Thoracic aorta (tissue), 2 donors: ENCODE measurements at regions not wholly inside any gene's neighbourhood (a gene's known extent, or its start where the extent isn't known, plus 50 kb on each side); places are given as distances from the start of the nearest gene placed in this dataset.

Experiments
- ATAC-seq: fragments of 150-250 bp; one replicate; pipeline ENCODE4 v1.8.0; 2017; ENCODE audit warnings: low read depth; ENCODE audit not compliant: insufficient number of reproducible peaks, low FRiP score
- DNase-seq: peaks from one replicate; pipeline ENCODE4 v3.0.0-alpha.2; 2020; ENCODE audit warnings: low spot score
- H3K27ac ChIP-seq, 2 donors: fragments of 200-600 bp; sonication (generic); 1 replicate in 1 of 2; 2 replicates in 1 of 2; pipeline ENCODE4 v1.5.1; 2016; ENCODE audit warnings: mild to moderate bottlenecking in 2 of 2, moderate library complexity in 2 of 2
- H3K27me3 ChIP-seq: fragments of 200-600 bp; sonication (generic); replicated peaks from 2 replicates; pipeline ENCODE4 v1.6.0; 2016; ENCODE audit warnings: mild to moderate bottlenecking; ENCODE audit not compliant: insufficient read depth
- H3K36me3 ChIP-seq: fragments of 200-600 bp; sonication (generic); one replicate; pipeline ENCODE4 v1.5.1; 2016
- H3K4me1 ChIP-seq, 2 donors: fragments of 200-600 bp; sonication (generic); 1 replicate in 1 of 2; 2 replicates in 1 of 2; pipeline versions ENCODE4 v1.5.1 to v1.6.0; 2016; ENCODE audit warnings: low read depth in 2 of 2, mild to moderate bottlenecking in 1 of 2; ENCODE audit not compliant: control insufficient read depth in 1 of 2
- H3K4me3 ChIP-seq: fragments of 200-600 bp; sonication (generic); 2 replicates; pipeline ENCODE4 v1.5.1; 2016; ENCODE audit warnings: mild to moderate bottlenecking
- H3K9me3 ChIP-seq: fragments of 200-600 bp; sonication (generic); 2 replicates; pipeline ENCODE4 v1.5.1; 2016
- TF ChIP-seq, protein P1 (sequence below): fragments of 200-600 bp; sonication (generic); IDR thresholded peaks from one replicate; pipeline ENCODE4 v1.5.1; 2019; ENCODE audit warnings: antibody characterized with exemption

DNA sequence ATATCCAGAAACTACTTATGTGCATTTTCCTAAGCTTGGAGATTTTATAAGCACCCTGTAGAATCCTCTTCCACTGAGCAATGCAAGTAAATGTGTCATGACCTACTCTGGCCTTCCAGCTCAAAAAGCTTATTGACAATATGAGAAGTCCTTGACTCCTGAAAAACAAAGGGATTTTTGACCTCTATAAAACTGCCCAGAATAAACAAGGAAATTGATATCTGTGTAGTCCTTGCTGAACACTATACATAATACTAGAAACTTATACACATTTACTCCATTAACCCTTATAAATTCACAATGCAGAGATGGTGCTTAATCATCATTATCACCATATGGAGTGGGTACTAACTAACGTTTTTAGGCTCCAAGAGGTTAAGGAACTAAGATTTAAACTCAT lies 197.4 kb upstream of the KRR1 start:
- Histone ChIP-seq H3K27me3 (no peaks in the 10 kb centered on the region), H3K9me3 (no peaks in the 10 kb centered on the region), H3K36me3 (no peaks in the 10 kb centered on the region), H3K4me3 (no peak overlapping the region), H3K4me1 (peaks cover 2 to 30% of the 10 kb centered on the region in 2 donors), H3K27ac (no peak overlapping the region)
- TF ChIP-seq, protein P1, sequence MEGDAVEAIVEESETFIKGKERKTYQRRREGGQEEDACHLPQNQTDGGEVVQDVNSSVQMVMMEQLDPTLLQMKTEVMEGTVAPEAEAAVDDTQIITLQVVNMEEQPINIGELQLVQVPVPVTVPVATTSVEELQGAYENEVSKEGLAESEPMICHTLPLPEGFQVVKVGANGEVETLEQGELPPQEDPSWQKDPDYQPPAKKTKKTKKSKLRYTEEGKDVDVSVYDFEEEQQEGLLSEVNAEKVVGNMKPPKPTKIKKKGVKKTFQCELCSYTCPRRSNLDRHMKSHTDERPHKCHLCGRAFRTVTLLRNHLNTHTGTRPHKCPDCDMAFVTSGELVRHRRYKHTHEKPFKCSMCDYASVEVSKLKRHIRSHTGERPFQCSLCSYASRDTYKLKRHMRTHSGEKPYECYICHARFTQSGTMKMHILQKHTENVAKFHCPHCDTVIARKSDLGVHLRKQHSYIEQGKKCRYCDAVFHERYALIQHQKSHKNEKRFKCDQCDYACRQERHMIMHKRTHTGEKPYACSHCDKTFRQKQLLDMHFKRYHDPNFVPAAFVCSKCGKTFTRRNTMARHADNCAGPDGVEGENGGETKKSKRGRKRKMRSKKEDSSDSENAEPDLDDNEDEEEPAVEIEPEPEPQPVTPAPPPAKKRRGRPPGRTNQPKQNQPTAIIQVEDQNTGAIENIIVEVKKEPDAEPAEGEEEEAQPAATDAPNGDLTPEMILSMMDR: no peak
- ATAC-seq (no peak), DNase-seq (no peak)

DNA sequence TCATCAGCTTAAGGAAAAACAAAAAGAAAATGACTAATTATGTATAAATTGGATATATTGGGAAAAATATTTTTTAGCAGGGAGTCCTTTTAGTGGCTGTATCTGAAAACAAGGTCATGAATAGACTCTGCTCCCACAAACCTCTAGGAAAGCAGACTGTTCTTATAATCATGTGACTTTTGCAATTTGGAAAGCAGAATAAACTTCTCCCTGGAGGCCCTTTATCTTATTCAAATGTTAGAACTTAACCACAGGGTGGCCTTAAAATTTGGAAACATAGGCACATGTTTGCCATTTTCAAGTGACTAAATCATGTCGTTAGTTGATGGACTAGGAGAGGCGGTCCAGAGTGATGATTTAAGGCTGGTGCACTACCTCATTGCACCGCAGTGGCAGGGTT lies 196.6 kb upstream of the KRR1 start:
- no peak overlapping the region for H3K27ac ChIP-seq
- no peaks in the 10 kb centered on the region for H3K9me3 ChIP-seq
- DNase-seq: no peak
- ATAC-seq: no peak
- no peaks in the 10 kb centered on the region for H3K27me3 ChIP-seq
- TF ChIP-seq, protein P1: peak; percentile 23
- no peak overlapping the region for H3K4me3 ChIP-seq
- H3K36me3 ChIP-seq: no peaks in the 10 kb centered on the region
- H3K4me1 ChIP-seq: peaks cover 2 to 30% of the 10 kb centered on the region in 2 donors

- no peak for ATAC-seq
- TF ChIP-seq, protein P1: no peak
- peak overlapping the region in 1 of 2 donors; percentile 18 for H3K27ac ChIP-seq
These were observed 195.6 kb upstream of the KRR1 start for GRCh38 chr12:75706786-75707605.

GRCh38 chr12:75705749-75706711 lies 194.6 kb upstream of the KRR1 start:
- no peaks in the 10 kb centered on the region for H3K36me3 ChIP-seq
- no peak overlapping the region for H3K4me3 ChIP-seq
- DNase-seq: peak; percentile 4
- TF ChIP-seq, protein P1: no peak
- no peaks in the 10 kb centered on the region for H3K27me3 ChIP-seq
- peaks cover 2 to 30% of the 10 kb centered on the region in 2 donors for H3K4me1 ChIP-seq
- peak; percentile 48 for ATAC-seq
- peak overlapping the region in 1 of 2 donors; percentile 18 for H3K27ac ChIP-seq
- H3K9me3 ChIP-seq: no peaks in the 10 kb centered on the region

More at GRCh38 chr12:75706786-75707605, 195.6 kb upstream of the KRR1 start:
- Histone ChIP-seq H3K27me3 (no peaks in the 10 kb centered on the region), H3K36me3 (no peaks in the 10 kb centered on the region), H3K4me3 (no peak overlapping the region), H3K4me1 (peaks cover 2 to 30% of the 10 kb centered on the region in 2 donors), H3K9me3 (no peaks in the 10 kb centered on the region)
- DNase-seq: no peak

DNA sequence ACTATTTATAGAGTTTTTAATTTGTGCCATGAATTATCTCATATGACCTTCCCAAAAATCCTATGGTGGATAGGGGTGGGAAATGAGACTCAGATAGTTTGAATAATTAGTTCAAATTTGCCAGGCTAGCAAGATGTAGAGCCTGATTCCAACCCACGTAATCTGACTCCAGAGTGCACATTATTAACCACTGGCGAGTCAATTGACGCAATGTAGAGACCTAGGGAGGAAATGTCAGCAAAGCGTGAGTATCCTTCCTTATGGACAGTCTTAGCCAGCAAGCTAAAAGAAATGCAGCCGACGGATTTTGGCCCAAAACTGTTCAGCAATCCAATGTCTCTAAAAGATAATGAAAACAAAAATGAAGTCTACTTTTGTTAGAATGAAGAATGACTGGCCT lies 193.3 kb upstream of the KRR1 start:
- no peaks in the 10 kb centered on the region for H3K9me3 ChIP-seq
- DNase-seq (no peak), ATAC-seq (no peak)
- no peaks in the 10 kb centered on the region for H3K36me3 ChIP-seq
- TF ChIP-seq, protein P1: no peak
- H3K27ac ChIP-seq: no peak overlapping the region
- H3K27me3 ChIP-seq: no peaks in the 10 kb centered on the region
- H3K4me3 ChIP-seq: no peak overlapping the region
- H3K4me1 ChIP-seq: peaks cover 2 to 30% of the 10 kb centered on the region in 2 donors
